SK-N-SH treated with all-trans-retinoic acid at 6 μM for 48 hours (cell line): ENCODE measurements at regions not wholly inside any gene's neighbourhood (a gene's known extent, or its start where the extent isn't known, plus 50 kb on each side); places are given as distances from the start of the nearest gene placed in this dataset.

Experiments used
- BACH2 ChIP-seq: fragments of 250-450 bp; sonication (Bioruptor Pico); IDR thresholded peaks from 2 replicates; pipeline ENCODE4 v1.9.0; 2021; ENCODE audit warnings: mild to moderate bottlenecking, borderline replicate concordance
- TF ChIP-seq, protein P1 (sequence below): fragments of 250-450 bp; sonication (Bioruptor Pico); IDR thresholded peaks from 2 replicates; pipeline ENCODE4 v1.5.1; 2020; ENCODE audit warnings: low read depth, mild to moderate bottlenecking, moderate library complexity

DNA sequence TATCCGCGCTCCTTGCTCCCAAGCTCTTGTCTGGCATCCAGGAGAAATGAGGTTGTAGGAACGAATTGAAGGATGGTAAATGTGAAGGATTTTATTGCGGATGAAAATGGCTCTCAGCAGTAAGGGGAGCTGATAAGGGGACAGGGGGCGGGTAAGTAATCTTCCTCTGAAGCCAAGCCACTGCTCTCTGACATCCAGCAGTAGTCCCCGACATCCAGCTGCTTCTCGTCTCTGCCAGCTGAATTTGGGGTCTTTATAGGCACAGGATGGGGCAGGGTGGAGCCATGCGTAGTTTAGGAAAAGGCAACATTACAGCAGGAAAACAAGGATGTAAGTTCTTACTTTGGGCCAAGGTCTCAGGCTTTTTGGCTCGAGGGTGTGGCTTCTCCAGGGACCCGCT lies 1370.1 kb upstream of the RAG2 start:
- TF ChIP-seq, protein P1, sequence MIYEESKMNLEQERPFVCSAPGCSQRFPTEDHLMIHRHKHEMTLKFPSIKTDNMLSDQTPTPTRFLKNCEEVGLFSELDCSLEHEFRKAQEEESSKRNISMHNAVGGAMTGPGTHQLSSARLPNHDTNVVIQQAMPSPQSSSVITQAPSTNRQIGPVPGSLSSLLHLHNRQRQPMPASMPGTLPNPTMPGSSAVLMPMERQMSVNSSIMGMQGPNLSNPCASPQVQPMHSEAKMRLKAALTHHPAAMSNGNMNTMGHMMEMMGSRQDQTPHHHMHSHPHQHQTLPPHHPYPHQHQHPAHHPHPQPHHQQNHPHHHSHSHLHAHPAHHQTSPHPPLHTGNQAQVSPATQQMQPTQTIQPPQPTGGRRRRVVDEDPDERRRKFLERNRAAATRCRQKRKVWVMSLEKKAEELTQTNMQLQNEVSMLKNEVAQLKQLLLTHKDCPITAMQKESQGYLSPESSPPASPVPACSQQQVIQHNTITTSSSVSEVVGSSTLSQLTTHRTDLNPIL (CRISPR knock-in tag), result no peak
- no peak for TF ChIP-seq BACH2 (CRISPR knock-in tag)
